NB4 (cell line): ENCODE measurements at regions not wholly inside any gene's neighbourhood (a gene's known extent, or its start where the extent isn't known, plus 50 kb on each side); places are given as distances from the start of the nearest gene placed in this dataset.

ENCODE experiments used
- MYC ChIP-seq: IDR thresholded peaks from 2 replicates; pipeline ENCODE4 v1.6.1; 2011; ENCODE audit warnings: low read depth, low read length
- POLR2A ChIP-seq: IDR thresholded peaks from 2 replicates; pipeline ENCODE4 v1.6.1; 2011; ENCODE audit warnings: mild to moderate bottlenecking; ENCODE audit not compliant: insufficient read length; ENCODE audit errors: extremely low read depth
- TF ChIP-seq, protein P1 (sequence below): IDR thresholded peaks from one replicate; pipeline ENCODE4 v1.5.1; 2012; ENCODE audit warnings: low read depth, low read length
- TF ChIP-seq, protein P2 (sequence below): IDR thresholded peaks from 2 replicates; pipeline ENCODE4 v1.6.1; 2011; ENCODE audit warnings: low read depth, low read length

DNA sequence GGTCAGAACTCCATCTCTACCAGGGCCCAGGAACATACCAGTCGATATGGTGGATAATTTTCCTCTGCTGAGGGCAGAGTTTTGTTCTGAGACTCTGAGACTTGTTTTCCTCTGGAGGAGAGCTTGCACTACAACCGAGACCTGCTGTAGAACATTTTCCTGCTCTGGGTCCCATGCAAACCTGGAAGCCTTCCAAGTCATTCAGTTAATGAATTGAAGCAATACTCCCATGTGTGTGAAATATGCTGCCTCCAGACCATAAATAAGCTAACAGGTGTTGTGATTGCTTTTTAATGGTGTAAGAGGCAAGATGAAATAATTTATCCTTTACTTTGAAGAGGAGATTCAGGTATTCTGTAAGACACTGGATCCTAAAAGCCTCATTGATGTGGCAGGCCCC, 372.8 kb downstream of the TMEM167A start:
- TF ChIP-seq, protein P1, sequence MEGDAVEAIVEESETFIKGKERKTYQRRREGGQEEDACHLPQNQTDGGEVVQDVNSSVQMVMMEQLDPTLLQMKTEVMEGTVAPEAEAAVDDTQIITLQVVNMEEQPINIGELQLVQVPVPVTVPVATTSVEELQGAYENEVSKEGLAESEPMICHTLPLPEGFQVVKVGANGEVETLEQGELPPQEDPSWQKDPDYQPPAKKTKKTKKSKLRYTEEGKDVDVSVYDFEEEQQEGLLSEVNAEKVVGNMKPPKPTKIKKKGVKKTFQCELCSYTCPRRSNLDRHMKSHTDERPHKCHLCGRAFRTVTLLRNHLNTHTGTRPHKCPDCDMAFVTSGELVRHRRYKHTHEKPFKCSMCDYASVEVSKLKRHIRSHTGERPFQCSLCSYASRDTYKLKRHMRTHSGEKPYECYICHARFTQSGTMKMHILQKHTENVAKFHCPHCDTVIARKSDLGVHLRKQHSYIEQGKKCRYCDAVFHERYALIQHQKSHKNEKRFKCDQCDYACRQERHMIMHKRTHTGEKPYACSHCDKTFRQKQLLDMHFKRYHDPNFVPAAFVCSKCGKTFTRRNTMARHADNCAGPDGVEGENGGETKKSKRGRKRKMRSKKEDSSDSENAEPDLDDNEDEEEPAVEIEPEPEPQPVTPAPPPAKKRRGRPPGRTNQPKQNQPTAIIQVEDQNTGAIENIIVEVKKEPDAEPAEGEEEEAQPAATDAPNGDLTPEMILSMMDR: no peak
- TF ChIP-seq, protein P2, sequence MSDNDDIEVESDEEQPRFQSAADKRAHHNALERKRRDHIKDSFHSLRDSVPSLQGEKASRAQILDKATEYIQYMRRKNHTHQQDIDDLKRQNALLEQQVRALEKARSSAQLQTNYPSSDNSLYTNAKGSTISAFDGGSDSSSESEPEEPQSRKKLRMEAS: no peak
- TF ChIP-seq POLR2A: no peak
- no peak for TF ChIP-seq MYC
